Effector memory CD8-positive, alpha-beta T cell (primary cell): ENCODE measurements at regions not wholly inside any gene's neighbourhood (a gene's known extent, or its start where the extent isn't known, plus 50 kb on each side); places are given as distances from the start of the nearest gene placed in this dataset.
"Not testable (repeated sequence)": the region's sequence is repeated elsewhere in the genome, so short reads cannot be mapped to it uniquely, and the experiment has no call there.

Experiments used
- ATAC-seq: fragments of 150-1000 bp; cut with Tn5 transposase; replicated peaks from 2 replicates; pipeline ENCODE4 v1.10.0; 2021; ENCODE audit warnings: mild to moderate bottlenecking, moderate library complexity
- DNase-seq, 3 experiments: peaks; one replicate each; pipeline ENCODE4 v3.0.0; 2021
- H3K27ac Mint-ChIP-seq, 2 donors: one replicate each; pipeline ENCODE4 v1.8.0; 2022; ENCODE audit warnings: mild to moderate bottlenecking in 2 of 2, mixed read lengths in 2 of 2, moderate library complexity in 2 of 2
- H3K27me3 Mint-ChIP-seq, 2 donors: one replicate each; pipeline ENCODE4 v1.8.0; 2022; ENCODE audit warnings: mixed read lengths in 2 of 2
- H3K36me3 Mint-ChIP-seq: one replicate; pipeline ENCODE4 v1.8.0; 2022; ENCODE audit warnings: mild to moderate bottlenecking, moderate library complexity, mixed read lengths; ENCODE audit not compliant: insufficient read depth
- H3K4me1 Mint-ChIP-seq, 2 donors: one replicate each; pipeline ENCODE4 v1.8.0; 2022; ENCODE audit warnings: low read depth in 2 of 2, mixed read lengths in 2 of 2
- H3K4me3 Mint-ChIP-seq, 2 donors: one replicate each; pipeline ENCODE4 v1.8.0; 2022; ENCODE audit warnings: mild to moderate bottlenecking in 2 of 2, mixed read lengths in 2 of 2, moderate library complexity in 2 of 2
- H3K9me3 Mint-ChIP-seq, 2 donors: one replicate each; pipeline ENCODE4 v1.8.0; 2022; ENCODE audit warnings: mixed read lengths in 2 of 2

DNA sequence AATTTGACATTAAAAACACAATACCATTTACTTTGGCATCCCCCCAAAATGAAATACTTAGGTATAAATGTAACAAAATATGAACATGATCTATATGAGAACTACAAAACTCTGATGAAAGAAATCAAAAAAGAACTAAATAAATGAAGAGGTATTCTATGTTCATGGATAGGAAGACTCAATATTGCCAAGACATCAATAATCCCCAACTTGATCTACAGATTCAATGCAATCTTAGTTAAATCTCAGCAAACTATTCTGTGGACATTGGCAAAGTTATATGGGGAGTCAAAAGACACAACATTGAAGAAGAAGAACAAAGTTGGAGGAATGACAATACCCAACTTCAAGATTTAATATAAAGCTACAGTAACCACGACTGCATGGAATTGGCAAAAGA is 145.2 kb upstream of the HEY2 start:
- no peak for DNase-seq
- no peak overlapping the region for H3K27ac Mint-ChIP-seq
- ATAC-seq: no peak
- peaks cover 2 to 14% of the 10 kb centered on the region in 2 donors for H3K27me3 Mint-ChIP-seq
- H3K9me3 Mint-ChIP-seq: no peaks in the 10 kb centered on the region
- H3K4me1 Mint-ChIP-seq: peaks cover 0 to 2% of the 10 kb centered on the region in 2 donors
- H3K4me3 Mint-ChIP-seq: no peak overlapping the region
- H3K36me3 Mint-ChIP-seq: no peaks in the 10 kb centered on the region

DNA sequence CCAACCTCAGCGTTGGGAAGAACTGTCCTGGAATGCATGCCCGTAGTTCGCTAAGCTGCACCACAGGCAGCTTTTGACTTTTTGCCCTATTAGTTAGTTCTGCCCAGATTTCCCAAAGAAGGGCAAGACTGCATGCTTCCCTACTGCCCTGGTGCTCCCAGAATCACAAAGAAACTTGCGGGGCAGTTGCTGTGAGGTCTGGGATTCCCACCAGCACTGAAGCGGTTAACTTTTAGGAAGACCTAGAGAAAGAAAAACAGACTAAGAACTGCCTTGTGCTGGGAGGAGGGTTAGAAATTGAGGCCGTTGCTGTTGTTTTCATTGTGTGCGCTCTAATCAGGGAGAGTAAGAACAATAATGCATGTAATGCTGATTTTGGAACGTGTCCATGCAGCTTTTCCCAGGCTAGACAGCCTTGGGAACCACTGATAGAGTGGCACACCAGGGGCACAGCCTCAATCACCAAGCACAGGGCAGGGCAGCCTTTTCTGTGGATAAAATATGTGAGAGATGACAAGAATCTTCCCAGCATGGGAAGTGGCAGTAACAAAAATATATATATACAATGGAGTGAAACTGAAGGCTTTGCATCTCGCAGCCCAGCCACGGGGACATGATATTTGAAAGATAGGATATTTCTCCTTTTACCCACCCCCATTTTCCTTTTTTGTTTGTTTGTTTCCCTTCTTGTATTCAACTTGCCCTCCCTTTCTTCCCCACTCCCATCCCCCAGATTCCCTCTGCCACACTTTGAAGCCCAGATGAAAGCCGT is 137.7 kb upstream of the HEY2 start:
- ATAC-seq (no peak), DNase-seq (no peak)
- Mint-ChIP-seq H3K9me3 (no peaks in the 10 kb centered on the region), H3K36me3 (no peaks in the 10 kb centered on the region), H3K4me1 (no peaks in the 10 kb centered on the region), H3K4me3 (no peak overlapping the region), H3K27me3 (peaks cover 30 to 38% of the 10 kb centered on the region in 2 donors), H3K27ac (no peak overlapping the region)

DNA sequence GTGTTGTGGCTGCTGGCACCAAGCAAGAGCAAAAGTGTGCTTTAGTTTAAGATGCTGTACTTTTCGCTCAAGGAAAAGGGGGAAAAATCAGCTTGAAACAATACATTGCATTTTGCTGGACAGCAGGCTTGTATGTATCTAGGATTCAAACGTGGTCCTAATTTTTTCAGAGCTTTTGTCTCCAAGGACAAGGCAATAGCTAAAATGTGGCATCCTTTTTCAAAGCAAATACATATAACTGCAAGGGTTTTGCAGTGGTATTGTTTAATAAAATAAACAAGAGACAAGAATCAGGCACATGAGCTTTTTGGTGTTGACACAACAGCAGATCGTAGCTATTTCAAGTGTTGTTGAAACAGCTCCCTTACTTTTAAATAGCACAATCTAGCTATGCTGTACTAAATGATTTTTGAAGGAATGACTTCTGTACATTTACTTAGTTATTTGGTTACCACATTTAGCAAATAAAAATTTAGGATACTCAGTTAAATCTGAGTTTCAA is 137.0 kb upstream of the HEY2 start:
- no peaks in the 10 kb centered on the region for H3K36me3 Mint-ChIP-seq
- H3K9me3 Mint-ChIP-seq: no peaks in the 10 kb centered on the region
- no peak overlapping the region for H3K4me3 Mint-ChIP-seq
- peaks cover 30 to 39% of the 10 kb centered on the region in 2 donors for H3K27me3 Mint-ChIP-seq
- no peak overlapping the region for H3K27ac Mint-ChIP-seq
- ATAC-seq (no peak), DNase-seq (no peak)
- H3K4me1 Mint-ChIP-seq: no peaks in the 10 kb centered on the region

DNA sequence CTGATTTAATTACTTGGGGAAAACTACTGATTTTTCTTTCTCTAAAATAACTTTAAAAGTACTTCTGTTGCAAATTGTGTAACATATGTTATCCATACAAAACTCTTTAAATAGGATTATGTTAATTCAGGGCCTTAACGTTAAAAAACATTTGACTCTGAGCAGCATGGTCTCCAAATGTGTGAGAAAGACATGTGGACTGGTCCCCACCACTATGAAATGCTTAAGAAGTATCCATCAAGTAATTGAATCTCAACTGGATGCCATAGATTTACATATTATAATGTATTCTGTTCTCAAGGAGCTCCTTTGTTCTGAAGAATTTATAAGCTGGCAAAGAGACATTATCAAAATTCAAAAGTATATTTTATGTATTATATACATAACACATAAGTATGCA is 130.8 kb upstream of the HEY2 start:
- ATAC-seq: no peak
- Mint-ChIP-seq H3K36me3 (no peaks in the 10 kb centered on the region), H3K9me3 (no peaks in the 10 kb centered on the region), H3K27ac (no peak overlapping the region), H3K4me3 (no peak overlapping the region), H3K4me1 (no peaks in the 10 kb centered on the region), H3K27me3 (peaks cover 26 to 31% of the 10 kb centered on the region in 2 donors)
- DNase-seq: no peak

DNA sequence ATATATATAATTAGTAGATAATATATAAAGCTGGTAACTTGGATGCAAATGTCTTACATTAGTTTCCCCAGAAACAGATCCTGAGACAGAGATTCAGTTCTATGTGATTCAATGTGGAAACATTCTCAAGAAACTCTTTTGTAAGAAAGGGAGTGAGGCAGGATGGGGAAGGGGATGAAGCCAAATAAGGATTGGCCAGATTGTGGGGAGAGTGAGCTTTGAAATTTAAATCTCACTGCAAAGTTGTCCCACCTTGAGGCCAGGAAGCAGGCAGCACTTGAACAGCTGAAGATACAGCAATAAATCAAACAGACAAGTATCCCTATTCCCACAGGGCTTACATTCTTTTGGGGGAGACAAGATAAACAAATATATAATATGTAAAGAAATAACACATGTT is 126.3 kb upstream of the HEY2 start:
- Mint-ChIP-seq H3K27ac (no peak overlapping the region), H3K4me1 (no peaks in the 10 kb centered on the region), H3K4me3 (no peak overlapping the region), H3K27me3 (peaks cover 28 to 37% of the 10 kb centered on the region in 2 donors), H3K36me3 (no peaks in the 10 kb centered on the region), H3K9me3 (no peaks in the 10 kb centered on the region)
- ATAC-seq (no peak), DNase-seq (no peak)

DNA sequence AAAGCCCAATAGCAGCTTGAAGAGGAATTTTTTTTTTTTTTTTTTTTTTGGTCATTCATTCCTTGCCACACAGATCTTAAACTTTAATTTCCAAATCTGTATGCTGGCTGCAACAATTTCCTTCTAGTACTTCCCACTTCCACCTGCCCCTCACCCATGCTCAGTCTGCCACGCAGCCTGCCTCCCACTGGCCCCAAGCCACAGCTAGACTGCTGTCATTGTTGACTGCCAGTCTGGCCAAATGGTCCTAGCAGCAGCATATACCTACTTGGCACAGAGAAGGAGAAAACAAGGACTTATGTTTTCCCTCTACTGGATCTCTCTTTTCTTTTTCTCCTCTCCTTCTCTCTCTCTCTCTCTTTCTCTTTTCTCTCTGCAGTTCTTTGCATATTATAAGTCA is 118.3 kb upstream of the HEY2 start:
- no peak overlapping the region for H3K27ac Mint-ChIP-seq
- DNase-seq (no peak), ATAC-seq (no peak)
- no peaks in the 10 kb centered on the region for H3K36me3 Mint-ChIP-seq
- no peak overlapping the region for H3K4me3 Mint-ChIP-seq
- no peaks in the 10 kb centered on the region for H3K9me3 Mint-ChIP-seq
- no peaks in the 10 kb centered on the region for H3K4me1 Mint-ChIP-seq
- H3K27me3 Mint-ChIP-seq: peaks cover 16 to 33% of the 10 kb centered on the region in 2 donors

DNA sequence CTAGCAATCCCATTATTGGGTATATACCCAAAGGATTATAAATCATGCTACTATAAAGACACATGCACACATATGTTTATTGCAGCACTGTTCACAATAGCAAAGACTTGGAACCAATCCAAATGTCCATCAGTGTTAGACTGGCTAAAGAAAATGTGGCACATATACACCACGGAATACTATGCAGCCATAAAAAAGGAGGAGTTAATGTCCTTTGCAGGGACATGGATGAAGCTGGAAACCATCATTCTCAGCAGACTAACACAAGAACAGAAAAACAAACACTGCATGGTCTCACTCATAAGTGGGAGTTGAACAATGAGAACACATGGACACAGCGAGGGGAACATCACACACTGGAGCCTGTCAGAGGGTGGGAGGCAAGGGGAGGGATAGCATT is 113.4 kb upstream of the HEY2 start:
- not testable (repeated sequence) for DNase-seq, H3K36me3 Mint-ChIP-seq, ATAC-seq, H3K4me3 Mint-ChIP-seq, H3K27ac Mint-ChIP-seq, H3K4me1 Mint-ChIP-seq, H3K9me3 Mint-ChIP-seq
- peaks cover 11 to 53% of the 10 kb centered on the region in 2 donors for H3K27me3 Mint-ChIP-seq

DNA sequence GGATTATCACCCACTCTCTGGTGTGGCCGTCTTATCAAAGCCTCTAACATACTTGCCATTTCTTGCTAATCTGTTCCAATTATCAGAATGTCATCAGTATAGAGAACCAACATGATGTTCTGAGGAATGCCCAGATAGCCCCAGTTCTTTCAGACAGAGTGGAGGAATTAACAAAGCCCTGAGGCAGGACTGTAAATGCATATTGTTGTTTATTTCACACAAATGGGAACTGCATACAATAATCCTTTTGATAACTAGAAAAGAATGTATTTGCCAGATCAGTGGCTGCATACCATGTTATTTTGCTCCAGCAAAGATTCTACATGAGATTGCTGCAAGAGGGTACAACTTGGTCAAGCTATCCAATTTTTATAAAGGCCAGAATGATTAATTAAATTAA is 112.8 kb upstream of the HEY2 start:
- ATAC-seq: no peak
- Mint-ChIP-seq H3K9me3 (no peaks in the 10 kb centered on the region), H3K27ac (no peak overlapping the region), H3K4me3 (no peak overlapping the region), H3K27me3 (peaks cover 12 to 59% of the 10 kb centered on the region in 2 donors), H3K36me3 (no peaks in the 10 kb centered on the region), H3K4me1 (peaks cover 0 to 1% of the 10 kb centered on the region in 2 donors)
- no peak for DNase-seq

DNA sequence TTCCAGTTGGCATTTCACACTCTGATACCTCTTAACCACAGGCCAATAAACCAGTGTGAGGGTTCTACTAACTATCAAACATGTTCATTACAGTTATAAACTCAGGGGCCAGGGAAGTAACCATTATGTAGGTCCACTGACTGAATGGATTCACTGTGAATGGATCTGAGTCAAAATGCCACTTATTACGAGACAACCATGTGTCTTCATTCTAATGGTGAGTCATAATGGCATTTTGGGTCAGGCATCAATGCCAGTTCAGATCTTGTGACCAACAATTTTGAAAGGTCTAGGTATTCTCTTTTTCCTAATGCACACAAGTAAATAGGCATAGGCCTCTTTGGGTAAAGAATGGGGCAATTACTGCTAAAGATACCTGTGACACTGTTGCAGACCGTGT is 112.2 kb upstream of the HEY2 start:
- no peaks in the 10 kb centered on the region for H3K36me3 Mint-ChIP-seq
- H3K4me3 Mint-ChIP-seq: no peak overlapping the region
- peaks cover 0 to 1% of the 10 kb centered on the region in 2 donors for H3K4me1 Mint-ChIP-seq
- DNase-seq (no peak), ATAC-seq (no peak)
- no peaks in the 10 kb centered on the region for H3K9me3 Mint-ChIP-seq
- H3K27me3 Mint-ChIP-seq: peaks cover 14 to 64% of the 10 kb centered on the region in 2 donors
- no peak overlapping the region for H3K27ac Mint-ChIP-seq

DNA sequence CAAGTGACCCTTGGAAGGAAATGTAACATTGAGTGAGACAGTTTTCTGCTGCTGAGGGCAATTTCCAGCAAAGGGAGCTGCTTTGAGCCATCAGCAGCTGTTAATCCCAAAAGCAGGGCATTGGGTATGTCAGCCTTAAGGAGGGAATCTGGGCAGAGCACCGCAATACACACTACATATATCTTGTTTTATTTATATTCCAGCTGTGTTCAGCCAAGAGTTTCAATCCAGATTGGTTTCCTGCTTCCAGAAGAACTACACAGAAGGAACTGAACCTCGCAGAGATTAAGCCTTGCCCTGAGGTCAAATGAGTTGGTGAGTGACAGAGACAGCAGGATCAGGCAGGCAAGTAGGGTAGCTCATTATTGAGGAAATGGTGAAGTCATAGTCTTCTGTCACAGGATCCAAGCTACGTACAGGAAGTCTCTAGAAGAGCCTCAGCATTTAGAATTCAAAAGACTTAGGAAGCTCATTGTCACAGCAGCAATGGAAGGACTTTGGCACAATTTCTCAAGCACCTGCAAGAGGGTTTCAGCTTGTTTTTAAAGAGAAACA is 109.9 kb upstream of the HEY2 start:
- Mint-ChIP-seq H3K36me3 (no peaks in the 10 kb centered on the region), H3K27me3 (peaks cover 14 to 47% of the 10 kb centered on the region in 2 donors), H3K4me3 (no peak overlapping the region), H3K27ac (no peak overlapping the region), H3K4me1 (peaks cover 0 to 1% of the 10 kb centered on the region in 2 donors), H3K9me3 (no peaks in the 10 kb centered on the region)
- DNase-seq (no peak), ATAC-seq (no peak)

DNA sequence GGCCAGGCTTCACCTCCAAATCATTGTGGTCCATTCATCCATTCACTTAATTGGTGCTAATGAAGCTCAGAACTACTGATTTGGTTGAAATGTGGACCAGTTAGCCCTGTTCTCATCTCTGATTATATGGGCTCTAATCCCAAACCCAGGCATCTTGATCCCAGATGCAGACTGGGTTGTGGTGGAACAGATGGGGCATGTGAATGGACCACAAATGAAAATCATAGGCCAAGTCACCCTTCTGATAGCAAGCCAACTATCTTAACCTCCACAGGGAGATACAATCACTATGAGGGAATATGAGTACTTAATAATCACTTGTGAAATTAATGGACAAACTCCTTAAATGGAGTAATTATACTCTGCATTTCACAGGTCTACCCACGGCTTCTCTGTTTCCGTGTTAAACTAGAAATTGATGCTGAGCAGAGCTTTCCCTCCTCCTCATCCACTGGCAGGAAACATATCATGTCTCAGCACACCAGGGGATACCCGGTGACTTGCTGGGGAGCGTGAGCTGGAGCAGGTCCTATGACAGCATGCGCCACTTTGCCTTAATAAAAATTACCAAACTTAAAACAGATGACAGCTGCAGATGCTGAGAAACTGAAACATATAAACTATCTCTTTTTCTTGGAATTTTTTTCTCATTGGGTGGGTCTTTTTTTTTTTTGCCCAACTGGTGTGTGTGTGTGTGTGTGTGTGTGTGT is 108.8 kb upstream of the HEY2 start:
- H3K9me3 Mint-ChIP-seq: no peaks in the 10 kb centered on the region
- ATAC-seq: no peak

DNA sequence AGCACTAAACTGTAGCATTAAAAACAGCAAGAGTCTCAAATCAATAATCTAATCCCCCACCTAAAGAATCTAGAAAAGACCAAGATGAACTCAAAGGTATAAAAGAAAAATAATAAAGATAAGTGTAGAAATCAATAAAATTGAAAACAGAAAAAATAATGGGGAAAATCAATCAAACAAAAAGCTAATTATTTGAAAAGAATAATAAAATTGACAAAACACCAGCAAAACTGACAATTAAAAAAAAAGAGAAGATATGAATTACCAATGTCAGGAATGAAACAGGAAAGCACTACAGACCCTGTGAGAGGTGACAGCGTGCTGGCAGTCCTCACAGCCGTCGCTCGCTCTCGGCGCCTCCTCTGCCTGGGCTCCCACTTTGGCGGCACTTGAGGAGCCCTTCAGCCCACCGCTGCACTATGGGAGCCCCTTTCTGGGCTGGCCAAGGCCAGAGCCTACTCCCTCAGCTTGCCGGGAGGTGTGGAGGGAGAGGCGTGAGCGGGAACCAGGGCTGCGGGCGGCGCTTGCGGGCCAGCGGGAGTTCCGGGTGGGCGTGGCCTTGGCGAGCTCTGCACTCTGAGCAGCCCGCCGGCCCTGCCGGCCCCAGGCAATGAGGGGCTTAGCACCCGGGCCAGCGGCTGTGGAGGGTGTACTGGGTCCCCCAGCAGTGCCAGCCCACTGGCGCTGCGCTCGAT is 105.3 kb upstream of the HEY2 start:
- H3K27ac Mint-ChIP-seq, H3K4me1 Mint-ChIP-seq, H3K4me3 Mint-ChIP-seq, H3K36me3 Mint-ChIP-seq, ATAC-seq, DNase-seq, H3K9me3 Mint-ChIP-seq: not testable (repeated sequence)
- H3K27me3 Mint-ChIP-seq: peaks cover 19 to 47% of the 10 kb centered on the region in 2 donors

More for the DNA sequence above, 108.8 kb upstream of the HEY2 start:
- H3K36me3 Mint-ChIP-seq: no peaks in the 10 kb centered on the region
- peaks cover 14 to 55% of the 10 kb centered on the region in 2 donors for H3K27me3 Mint-ChIP-seq
- no peak for DNase-seq
- H3K27ac Mint-ChIP-seq: no peak overlapping the region
- no peak overlapping the region for H3K4me3 Mint-ChIP-seq
- H3K4me1 Mint-ChIP-seq: peaks cover 0 to 1% of the 10 kb centered on the region in 2 donors

DNA sequence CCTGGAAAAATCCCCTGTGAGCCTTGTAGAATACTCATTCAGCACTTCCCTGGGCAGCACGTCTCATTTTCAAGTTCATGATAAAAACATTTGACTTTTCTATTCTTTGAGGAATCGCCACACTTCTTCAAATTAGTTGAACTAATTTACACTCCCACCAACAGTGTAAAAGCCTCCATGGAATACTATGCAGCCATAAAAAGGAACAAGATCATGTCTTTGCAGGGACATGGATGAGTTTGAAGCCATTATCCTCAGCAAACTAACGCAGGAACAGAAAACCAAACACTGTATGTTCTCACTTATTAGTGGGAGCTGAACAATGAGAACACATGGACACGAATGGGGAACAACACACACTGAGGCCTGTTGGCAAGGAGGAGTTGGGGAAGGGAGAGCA is 102.0 kb upstream of the HEY2 start:
- H3K4me3 Mint-ChIP-seq: no peak overlapping the region
- DNase-seq (no peak), ATAC-seq (no peak)
- no peaks in the 10 kb centered on the region for H3K9me3 Mint-ChIP-seq
- H3K4me1 Mint-ChIP-seq: no peaks in the 10 kb centered on the region
- H3K36me3 Mint-ChIP-seq: no peaks in the 10 kb centered on the region
- H3K27ac Mint-ChIP-seq: no peak overlapping the region
- peaks cover 9 to 17% of the 10 kb centered on the region in 2 donors for H3K27me3 Mint-ChIP-seq
